Tibial nerve (tissue), 3 donors: ENCODE measurements at regions not wholly inside any gene's neighbourhood (a gene's known extent, or its start where the extent isn't known, plus 50 kb on each side); places are given as distances from the start of the nearest gene placed in this dataset.

Experiments
- POLR2A ChIP-seq, 2 donors: fragments of 450-650 bp; IDR thresholded peaks; one replicate each; pipeline ENCODE4 v1.6.1; 2017; ENCODE audit warnings: antibody characterized with exemption in 2 of 2, mild to moderate bottlenecking in 2 of 2, moderate library complexity in 2 of 2
- TF ChIP-seq, protein P1 (sequence below), 5 experiments: fragments of 200-600 bp in 3 of 5; fragments of 450-650 bp in 2 of 5; sonication (generic) in 3 of 5; IDR thresholded peaks; one replicate each; pipeline ENCODE4 v1.5.1; 2016 to 2019; ENCODE audit warnings: antibody characterized with exemption in 5 of 5, mild to moderate bottlenecking in 3 of 5, moderate library complexity in 2 of 5

DNA sequence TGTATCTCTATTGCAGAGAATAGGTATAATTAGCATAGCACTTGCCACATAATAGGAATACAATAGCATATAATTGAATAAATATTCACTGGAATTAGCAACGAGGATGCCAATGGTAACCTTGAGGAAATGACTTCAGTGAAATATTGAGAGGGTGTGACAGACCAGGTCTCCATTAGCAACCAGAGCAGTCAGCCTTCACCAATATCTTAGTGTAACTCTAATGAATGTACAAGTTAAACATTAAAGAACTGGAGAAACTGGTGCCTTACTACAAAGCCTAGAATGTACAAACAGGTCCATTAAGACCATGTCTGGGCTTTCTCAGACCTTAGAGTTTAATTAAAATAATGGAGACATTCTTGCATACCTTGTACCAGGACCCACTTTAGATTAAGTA is 143.0 kb downstream of the MAGEB17 start:
- TF ChIP-seq POLR2A (IDR thresholded peaks at IDR 0.05), result no peak
- TF ChIP-seq, protein P1, sequence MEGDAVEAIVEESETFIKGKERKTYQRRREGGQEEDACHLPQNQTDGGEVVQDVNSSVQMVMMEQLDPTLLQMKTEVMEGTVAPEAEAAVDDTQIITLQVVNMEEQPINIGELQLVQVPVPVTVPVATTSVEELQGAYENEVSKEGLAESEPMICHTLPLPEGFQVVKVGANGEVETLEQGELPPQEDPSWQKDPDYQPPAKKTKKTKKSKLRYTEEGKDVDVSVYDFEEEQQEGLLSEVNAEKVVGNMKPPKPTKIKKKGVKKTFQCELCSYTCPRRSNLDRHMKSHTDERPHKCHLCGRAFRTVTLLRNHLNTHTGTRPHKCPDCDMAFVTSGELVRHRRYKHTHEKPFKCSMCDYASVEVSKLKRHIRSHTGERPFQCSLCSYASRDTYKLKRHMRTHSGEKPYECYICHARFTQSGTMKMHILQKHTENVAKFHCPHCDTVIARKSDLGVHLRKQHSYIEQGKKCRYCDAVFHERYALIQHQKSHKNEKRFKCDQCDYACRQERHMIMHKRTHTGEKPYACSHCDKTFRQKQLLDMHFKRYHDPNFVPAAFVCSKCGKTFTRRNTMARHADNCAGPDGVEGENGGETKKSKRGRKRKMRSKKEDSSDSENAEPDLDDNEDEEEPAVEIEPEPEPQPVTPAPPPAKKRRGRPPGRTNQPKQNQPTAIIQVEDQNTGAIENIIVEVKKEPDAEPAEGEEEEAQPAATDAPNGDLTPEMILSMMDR (IDR thresholded peaks at IDR 0.05), result no peak
